ENCODE measurements at regions not wholly inside any gene's neighbourhood (a gene's known extent, or its start where the extent isn't known, plus 50 kb on each side); places are given as distances from the start of the nearest gene placed in this dataset.
A peak's percentile ranks its signal among the peaks of the same experiment; 100 is the strongest.

GRCh38 chr5:145495741-145496140 lies 339.4 kb downstream of the PRELID2 start:
- intact Hi-C loops (cut with DNase I) = no loop called here
- H3K27me3 ChIP-seq = no peaks in the 10 kb centered on the region
- no peak overlapping the region for H3K4me3 ChIP-seq
- H3K27ac ChIP-seq = peak overlapping the region in 1 of 12 donors; percentile 36
- 70 to 76% (median 73%) methylated on average over 2 of the region's 2 CpGs for WGBS, 4 donors
- peak in 2 of 4 donors; percentile 41 to 83 for ATAC-seq
- H3K9me3 ChIP-seq = peaks cover 0 to 7% (median 0%) of the 10 kb centered on the region in 12 donors
- TF ChIP-seq CTCF (IDR thresholded peaks at IDR 0.05) = no peak
- TF ChIP-seq POLR2A (IDR thresholded peaks at IDR 0.05) = no peak
- DNase-seq = no peak
- H3K36me3 ChIP-seq = no peaks in the 10 kb centered on the region
- no peaks in the 10 kb centered on the region for H3K4me1 ChIP-seq

- H3K27me3 ChIP-seq = no peaks in the 10 kb centered on the region
- ATAC-seq (no peak), DNase-seq (no peak)
- 71 to 86% (median 83%) methylated on average over 1 of the region's 1 CpG for WGBS, 4 donors
- no peaks in the 10 kb centered on the region for H3K36me3 ChIP-seq
- H3K4me1 ChIP-seq = no peaks in the 10 kb centered on the region
- peak overlapping the region in 1 of 12 donors; percentile 36 for H3K27ac ChIP-seq
- TF ChIP-seq CTCF (IDR thresholded peaks at IDR 0.05) (no peak), POLR2A (IDR thresholded peaks at IDR 0.05) (no peak)
- intact Hi-C loops (cut with DNase I) = no loop called here
- peaks cover 0 to 7% (median 0%) of the 10 kb centered on the region in 12 donors for H3K9me3 ChIP-seq
- H3K4me3 ChIP-seq = no peak overlapping the region
These were observed 339.9 kb downstream of the PRELID2 start for GRCh38 chr5:145495196-145495595.

- no peaks in the 10 kb centered on the region for H3K27me3 ChIP-seq
- intact Hi-C loops (cut with DNase I) = no loop called here
- no peak overlapping the region for H3K4me3 ChIP-seq
- H3K36me3 ChIP-seq = no peaks in the 10 kb centered on the region
- ATAC-seq (no peak), DNase-seq (no peak)
- peaks cover 0 to 7% (median 0%) of the 10 kb centered on the region in 12 donors for H3K9me3 ChIP-seq
- WGBS, 4 donors = 79 to 82% (median 82%) methylated on average over 3 of the region's 3 CpGs
- H3K27ac ChIP-seq = no peak overlapping the region
- no peaks in the 10 kb centered on the region for H3K4me1 ChIP-seq
- TF ChIP-seq POLR2A (IDR thresholded peaks at IDR 0.05) (no peak), CTCF (IDR thresholded peaks at IDR 0.05) (no peak)
These were observed 341.7 kb downstream of the PRELID2 start for GRCh38 chr5:145493435-145493834.

GRCh38 chr5:145489516-145489915 lies 345.6 kb downstream of the PRELID2 start:
- ATAC-seq (no peak), DNase-seq (no peak)
- no peaks in the 10 kb centered on the region for H3K36me3 ChIP-seq
- no peak overlapping the region for H3K4me3 ChIP-seq
- H3K4me1 ChIP-seq = no peaks in the 10 kb centered on the region
- no peaks in the 10 kb centered on the region for H3K9me3 ChIP-seq
- 72 to 79% (median 77%) methylated on average over 3 of the region's 3 CpGs for WGBS, 4 donors
- H3K27me3 ChIP-seq = no peaks in the 10 kb centered on the region
- intact Hi-C loops (cut with DNase I) = no loop called here
- no peak for TF ChIP-seq CTCF (IDR thresholded peaks at IDR 0.05)
- TF ChIP-seq POLR2A (IDR thresholded peaks at IDR 0.05) = no peak
- H3K27ac ChIP-seq = no peak overlapping the region

All from heart left ventricle (tissue), 16 donors.